ENCODE measurements at regions not wholly inside any gene's neighbourhood (a gene's known extent, or its start where the extent isn't known, plus 50 kb on each side); places are given as distances from the start of the nearest gene placed in this dataset.

DNA sequence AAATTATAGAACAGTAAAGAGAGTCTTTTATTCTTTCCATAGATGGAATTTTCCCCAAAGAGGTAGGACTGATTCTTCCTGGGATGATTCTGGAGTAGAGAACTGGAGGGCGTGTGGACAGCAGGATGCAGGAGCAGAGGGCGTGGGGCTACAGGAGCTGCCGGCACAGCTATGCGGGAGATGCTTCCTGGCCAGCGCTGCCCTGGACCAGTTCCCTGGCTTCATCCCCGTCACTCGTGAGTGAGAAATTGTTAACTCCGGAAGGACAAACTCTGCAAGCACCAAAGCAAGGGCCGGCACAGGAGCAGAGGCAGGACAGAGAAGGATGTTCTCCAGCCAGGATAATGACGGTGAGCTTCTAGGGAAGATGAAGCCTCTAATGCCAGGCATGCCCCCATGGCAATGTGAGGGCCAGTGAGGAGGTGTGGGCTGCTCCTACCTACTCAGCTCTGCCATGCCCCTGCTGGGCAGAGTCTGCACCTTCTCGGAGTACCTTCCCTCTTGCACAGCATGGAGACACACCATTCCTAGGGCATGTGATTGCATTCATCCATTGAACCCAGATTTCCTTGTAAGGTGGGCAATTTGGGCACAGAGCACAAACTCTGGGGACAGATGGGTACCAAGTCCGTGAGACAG is 760.9 kb upstream of the IGFBP3 start:
- Mint-ChIP-seq H3K27me3 (no peaks in the 10 kb centered on the region), H3K27ac (no peak overlapping the region), H3K4me1 (no peaks in the 10 kb centered on the region), H3K36me3 (no peaks in the 10 kb centered on the region), H3K9me3 (no peaks in the 10 kb centered on the region), H3K4me3 (no peak overlapping the region)
- no peak for ATAC-seq (ENCODE audit: low read depth)
- POLR2A ChIA-PET, result no interaction called here
- no peak for DNase-seq

DNA sequence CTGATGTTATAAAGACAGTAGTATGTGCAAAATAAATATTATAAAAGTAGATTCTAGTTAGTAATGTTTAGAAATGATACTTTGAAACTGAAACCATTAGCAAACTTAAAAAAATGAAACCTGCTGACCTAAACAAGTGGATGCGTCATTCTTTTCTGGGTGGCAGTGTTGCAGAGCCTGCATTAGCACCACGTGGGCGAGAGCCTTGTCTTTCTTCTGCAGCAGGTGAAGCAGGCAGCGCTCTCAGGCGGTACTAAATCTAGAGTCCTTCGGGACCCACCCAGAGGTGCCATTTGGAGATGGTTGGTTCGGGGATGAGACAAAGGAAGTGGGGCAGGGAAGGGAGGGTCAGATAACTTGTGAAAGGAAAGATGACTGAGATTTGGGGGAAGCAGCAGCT is 759.1 kb upstream of the IGFBP3 start:
- Mint-ChIP-seq H3K27me3 (no peaks in the 10 kb centered on the region), H3K36me3 (no peaks in the 10 kb centered on the region), H3K9me3 (no peaks in the 10 kb centered on the region), H3K4me1 (no peaks in the 10 kb centered on the region), H3K27ac (no peak overlapping the region), H3K4me3 (no peak overlapping the region)
- DNase-seq, result no peak
- no peak for ATAC-seq (ENCODE audit: low read depth)
- POLR2A ChIA-PET, result no interaction called here

DNA sequence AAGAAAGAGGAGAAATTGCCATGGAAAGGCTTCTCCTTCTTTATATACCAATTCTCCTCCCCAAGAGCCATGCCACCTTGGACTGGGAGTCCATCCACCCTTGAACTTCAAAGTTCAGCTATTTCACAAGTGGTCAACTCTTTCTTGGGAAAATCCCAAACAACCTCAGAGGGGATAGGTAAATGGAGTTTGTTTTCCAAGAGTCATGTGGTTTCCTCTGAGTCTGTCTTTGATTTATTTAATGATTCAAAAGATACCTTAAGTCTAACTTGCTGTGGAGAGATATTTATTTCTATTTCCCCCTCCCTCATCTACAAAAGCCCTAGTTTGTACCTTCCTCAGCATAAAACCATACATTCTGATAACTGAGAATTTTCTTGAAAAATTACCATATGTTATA is 758.6 kb upstream of the IGFBP3 start:
- Mint-ChIP-seq H3K9me3 (no peaks in the 10 kb centered on the region), H3K27ac (no peak overlapping the region), H3K4me1 (no peaks in the 10 kb centered on the region), H3K36me3 (no peaks in the 10 kb centered on the region), H3K27me3 (no peaks in the 10 kb centered on the region), H3K4me3 (no peak overlapping the region)
- no peak for DNase-seq
- no peak for ATAC-seq (ENCODE audit: low read depth)
- POLR2A ChIA-PET, result no interaction called here

DNA sequence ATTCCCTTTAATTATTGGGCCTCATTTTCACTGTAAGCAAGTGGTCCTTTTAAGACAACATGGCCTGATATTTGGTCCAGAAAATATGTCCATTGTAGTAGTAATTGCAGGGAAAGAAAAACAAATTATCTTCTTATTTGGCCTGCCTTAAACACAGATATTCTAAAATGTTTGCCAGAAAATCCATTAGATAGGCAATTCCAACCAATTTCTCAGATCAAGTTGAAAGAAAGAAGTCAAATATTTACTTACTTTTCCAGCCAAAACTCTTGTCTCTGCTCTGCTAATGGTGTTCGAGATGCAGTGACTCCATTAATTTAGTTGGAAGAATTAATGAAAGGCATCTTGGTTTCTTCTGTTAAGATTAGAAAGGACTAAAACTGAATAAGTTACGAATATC is 757.3 kb upstream of the IGFBP3 start:
- POLR2A ChIA-PET, result no interaction called here
- DNase-seq (no peak), ATAC-seq (ENCODE audit: low read depth) (no peak)
- H3K27ac Mint-ChIP-seq, result no peak overlapping the region
- no peaks in the 10 kb centered on the region for H3K27me3 Mint-ChIP-seq
- H3K36me3 Mint-ChIP-seq, result no peaks in the 10 kb centered on the region
- H3K9me3 Mint-ChIP-seq, result no peaks in the 10 kb centered on the region
- H3K4me3 Mint-ChIP-seq, result no peak overlapping the region
- H3K4me1 Mint-ChIP-seq, result no peaks in the 10 kb centered on the region

DNA sequence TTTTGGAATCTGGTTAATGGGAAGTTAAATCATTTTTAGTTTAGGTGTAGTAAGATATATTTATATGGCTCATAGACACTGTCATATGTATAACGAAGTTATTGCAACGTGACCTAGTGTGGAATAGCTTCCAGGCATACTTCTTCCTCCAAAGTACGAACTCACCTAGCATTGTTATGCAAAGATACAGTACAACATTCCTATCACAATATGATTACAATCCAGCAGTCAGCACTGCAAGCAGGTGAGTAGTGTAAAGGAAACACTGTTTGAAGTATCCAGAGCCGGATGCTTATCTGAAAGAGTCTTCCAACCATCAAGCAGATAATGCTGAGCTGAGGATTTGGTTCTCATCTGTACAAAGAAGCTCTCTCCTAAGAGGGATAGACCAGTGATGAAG is 754.4 kb upstream of the IGFBP3 start:
- Mint-ChIP-seq H3K36me3 (no peaks in the 10 kb centered on the region), H3K9me3 (no peaks in the 10 kb centered on the region), H3K4me3 (no peak overlapping the region), H3K27me3 (no peaks in the 10 kb centered on the region), H3K27ac (no peak overlapping the region), H3K4me1 (no peaks in the 10 kb centered on the region)
- POLR2A ChIA-PET, result no interaction called here
- ATAC-seq (ENCODE audit: low read depth) (no peak), DNase-seq (no peak)

DNA sequence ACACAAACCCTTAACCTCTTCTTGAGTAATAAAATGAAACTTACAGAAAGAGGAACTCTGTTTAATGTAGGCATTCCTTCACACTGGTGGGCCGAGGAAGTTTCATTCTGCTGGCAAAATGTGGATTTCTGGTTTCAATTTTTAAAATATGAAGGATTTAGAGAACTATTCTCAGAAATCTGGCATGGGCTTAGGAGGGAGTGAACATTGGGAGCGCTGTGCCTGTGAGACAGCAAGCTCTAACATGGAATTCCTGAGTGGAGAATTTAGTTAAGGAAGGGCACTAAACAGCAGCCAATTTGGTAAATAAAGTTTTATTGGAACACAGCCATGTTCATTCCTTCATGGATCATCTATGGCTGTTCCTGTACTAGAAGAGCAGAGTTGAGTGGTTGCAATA is 751.8 kb upstream of the IGFBP3 start:
- DNase-seq (no peak), ATAC-seq (ENCODE audit: low read depth) (no peak)
- Mint-ChIP-seq H3K9me3 (no peaks in the 10 kb centered on the region), H3K4me3 (no peak overlapping the region), H3K27me3 (no peaks in the 10 kb centered on the region), H3K36me3 (no peaks in the 10 kb centered on the region), H3K27ac (no peak overlapping the region), H3K4me1 (no peaks in the 10 kb centered on the region)
- POLR2A ChIA-PET, result no interaction called here

DNA sequence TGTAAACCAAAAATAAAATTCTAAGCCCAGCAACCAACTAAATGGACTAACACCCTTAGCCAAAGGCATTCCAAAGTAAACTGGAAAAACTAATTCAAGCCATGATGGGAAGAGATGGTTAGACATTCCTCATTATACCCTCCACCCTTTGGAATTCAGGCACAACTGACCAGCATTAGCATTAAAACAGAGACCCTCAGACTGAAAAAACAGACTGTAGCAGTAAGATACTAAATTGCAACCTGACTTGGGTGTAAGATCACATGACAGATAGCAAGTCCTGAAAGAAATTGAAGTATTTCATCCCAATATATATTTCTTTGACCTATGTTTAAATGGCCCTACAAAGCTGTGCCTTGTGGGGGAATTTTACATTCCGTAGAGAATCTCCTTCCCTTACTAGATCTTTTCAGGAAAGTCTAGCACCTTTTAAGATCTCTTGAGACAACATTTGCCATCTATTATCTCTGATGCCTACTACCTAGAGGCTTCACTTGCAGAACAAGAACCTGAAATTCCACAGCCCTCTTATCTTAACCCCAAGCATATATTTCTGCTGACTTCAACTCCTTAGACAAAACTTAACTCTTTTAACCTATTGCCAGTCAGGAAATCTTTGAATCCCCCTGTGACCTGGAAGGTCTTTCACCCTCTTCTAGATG is 750.2 kb upstream of the IGFBP3 start:
- DNase-seq (no peak), ATAC-seq (ENCODE audit: low read depth) (no peak)
- no peaks in the 10 kb centered on the region for H3K4me1 Mint-ChIP-seq
- POLR2A ChIA-PET, result no interaction called here
- H3K27me3 Mint-ChIP-seq, result no peaks in the 10 kb centered on the region
- no peak overlapping the region for H3K4me3 Mint-ChIP-seq
- H3K36me3 Mint-ChIP-seq, result no peaks in the 10 kb centered on the region
- no peak overlapping the region for H3K27ac Mint-ChIP-seq
- peaks cover 5% of the 10 kb centered on the region for H3K9me3 Mint-ChIP-seq

DNA sequence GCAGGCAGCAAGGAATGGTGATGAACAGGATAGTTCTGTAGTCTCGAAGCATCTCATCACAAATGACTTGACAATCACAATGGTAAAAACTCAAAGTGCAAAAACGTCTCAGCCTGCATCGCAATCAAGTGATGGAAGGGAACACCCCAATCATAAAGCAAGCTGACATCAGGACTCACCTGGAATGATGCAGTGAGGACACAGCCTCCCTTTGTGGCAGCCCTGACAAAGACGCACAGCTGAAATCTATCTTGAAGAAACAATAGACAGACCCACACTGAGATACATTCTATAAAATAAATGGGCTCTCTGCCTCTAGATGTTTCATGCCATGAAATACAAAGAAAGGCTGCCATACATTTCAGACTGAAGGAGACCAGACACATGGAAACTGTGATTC is 748.0 kb upstream of the IGFBP3 start:
- ATAC-seq (ENCODE audit: low read depth) (no peak), DNase-seq (no peak)
- Mint-ChIP-seq H3K27me3 (no peaks in the 10 kb centered on the region), H3K4me1 (no peaks in the 10 kb centered on the region), H3K9me3 (peaks cover 5% of the 10 kb centered on the region), H3K36me3 (no peaks in the 10 kb centered on the region), H3K27ac (no peak overlapping the region), H3K4me3 (no peak overlapping the region)
- POLR2A ChIA-PET, result no interaction called here

DNA sequence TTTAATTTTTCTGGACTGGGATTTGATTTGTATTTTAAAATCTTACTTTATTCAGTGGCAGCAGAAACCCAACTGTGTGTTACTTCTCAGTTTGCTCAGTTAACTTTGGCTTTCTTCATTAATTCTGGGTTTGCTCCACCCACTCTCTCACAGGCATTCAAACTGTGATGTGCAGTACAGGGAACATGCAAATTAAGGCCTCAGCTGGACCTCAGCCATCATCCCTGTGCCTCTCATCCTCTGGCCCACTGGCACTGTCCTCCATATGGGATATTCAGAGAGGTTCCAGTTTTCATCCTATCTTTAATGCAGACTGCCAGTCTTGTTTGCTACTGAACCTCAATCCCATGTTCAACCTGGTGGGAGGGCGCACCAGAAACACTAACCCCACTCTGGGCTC is 743.4 kb upstream of the IGFBP3 start:
- Mint-ChIP-seq H3K36me3 (no peaks in the 10 kb centered on the region), H3K4me1 (no peaks in the 10 kb centered on the region), H3K27me3 (no peaks in the 10 kb centered on the region), H3K9me3 (peaks cover 5% of the 10 kb centered on the region), H3K4me3 (no peak overlapping the region), H3K27ac (no peak overlapping the region)
- POLR2A ChIA-PET, result no interaction called here
- DNase-seq (no peak), ATAC-seq (ENCODE audit: low read depth) (no peak)

DNA sequence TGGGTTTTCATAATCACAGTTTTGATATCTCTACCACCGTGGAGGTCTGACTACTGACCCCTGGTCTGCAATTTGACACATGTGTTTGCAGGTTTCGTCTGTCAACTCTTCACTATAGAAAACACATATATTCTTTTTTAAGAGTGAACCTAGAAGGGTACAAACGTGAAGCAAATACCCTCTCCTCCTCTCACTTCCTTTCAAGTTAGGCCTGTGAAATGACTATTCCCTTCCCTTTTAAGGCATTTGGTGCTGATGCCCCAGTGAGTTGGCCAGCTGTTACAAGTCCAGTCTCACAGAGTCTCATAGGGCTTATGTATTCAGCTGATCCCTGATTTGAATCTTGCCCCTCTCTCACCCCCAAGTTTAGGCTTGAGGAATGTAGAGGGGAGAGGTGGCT is 742.0 kb upstream of the IGFBP3 start:
- H3K27me3 Mint-ChIP-seq, result no peaks in the 10 kb centered on the region
- H3K36me3 Mint-ChIP-seq, result no peaks in the 10 kb centered on the region
- no peak for ATAC-seq (ENCODE audit: low read depth)
- POLR2A ChIA-PET, result no interaction called here
- no peak for DNase-seq
- no peaks in the 10 kb centered on the region for H3K4me1 Mint-ChIP-seq
- no peak overlapping the region for H3K27ac Mint-ChIP-seq
- no peak overlapping the region for H3K4me3 Mint-ChIP-seq
- H3K9me3 Mint-ChIP-seq, result peaks cover 5% of the 10 kb centered on the region

DNA sequence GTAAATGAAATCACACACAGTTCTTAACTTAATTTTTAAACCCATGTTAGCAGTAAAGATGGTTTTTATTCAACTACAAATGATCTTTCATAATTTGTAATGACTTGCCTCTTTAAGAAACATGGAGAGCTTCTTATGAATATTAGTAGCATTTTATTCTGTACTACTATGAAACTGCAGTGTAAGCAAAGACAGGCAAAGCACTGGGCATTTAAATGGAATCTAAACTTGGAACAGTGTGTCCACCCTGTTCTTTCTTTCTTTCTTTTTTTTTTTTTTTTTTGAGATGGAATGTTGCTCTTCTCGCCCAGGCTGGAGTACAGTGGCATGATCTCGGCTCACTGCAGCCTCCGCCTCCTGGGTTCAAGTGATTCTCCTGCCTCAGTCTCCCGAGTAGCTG is 740.4 kb upstream of the IGFBP3 start:
- Mint-ChIP-seq H3K36me3 (no peaks in the 10 kb centered on the region), H3K27ac (no peak overlapping the region), H3K27me3 (no peaks in the 10 kb centered on the region), H3K9me3 (no peaks in the 10 kb centered on the region), H3K4me3 (no peak overlapping the region), H3K4me1 (no peaks in the 10 kb centered on the region)
- ATAC-seq (ENCODE audit: low read depth), result no peak
- POLR2A ChIA-PET, result no interaction called here
- no peak for DNase-seq

DNA sequence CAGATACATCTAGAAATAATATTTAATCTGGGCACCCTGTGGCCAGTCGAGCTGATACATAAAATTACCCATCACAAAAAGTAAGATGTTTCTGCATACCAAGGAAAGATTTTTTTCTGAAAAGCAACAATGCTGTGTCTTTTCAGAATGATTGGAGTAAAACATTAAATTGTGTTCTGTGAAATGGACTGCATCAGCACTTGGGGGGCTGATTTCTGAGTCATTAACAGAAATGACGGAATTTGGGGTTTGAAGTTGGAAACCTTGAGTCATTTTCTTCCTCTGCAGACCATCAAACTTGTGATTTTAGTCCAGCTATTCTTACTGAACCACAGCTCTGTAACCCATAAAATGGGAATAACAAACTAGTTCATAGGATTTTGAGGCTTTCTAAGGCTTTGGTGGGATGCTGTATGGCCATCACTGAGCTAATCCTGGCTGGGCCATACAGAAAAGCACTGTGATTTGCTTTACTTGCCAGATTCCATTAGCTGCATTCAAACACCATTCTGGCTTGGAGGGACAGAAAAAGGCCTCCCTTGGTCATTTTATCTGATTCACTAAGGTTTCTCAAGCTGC is 739.4 kb upstream of the IGFBP3 start:
- H3K4me3 Mint-ChIP-seq, result no peak overlapping the region
- H3K9me3 Mint-ChIP-seq, result peaks cover 4% of the 10 kb centered on the region
- ATAC-seq (ENCODE audit: low read depth) (no peak), DNase-seq (no peak)
- POLR2A ChIA-PET, result no interaction called here
- H3K36me3 Mint-ChIP-seq, result no peaks in the 10 kb centered on the region
- H3K4me1 Mint-ChIP-seq, result no peaks in the 10 kb centered on the region
- H3K27me3 Mint-ChIP-seq, result no peaks in the 10 kb centered on the region
- no peak overlapping the region for H3K27ac Mint-ChIP-seq

DNA sequence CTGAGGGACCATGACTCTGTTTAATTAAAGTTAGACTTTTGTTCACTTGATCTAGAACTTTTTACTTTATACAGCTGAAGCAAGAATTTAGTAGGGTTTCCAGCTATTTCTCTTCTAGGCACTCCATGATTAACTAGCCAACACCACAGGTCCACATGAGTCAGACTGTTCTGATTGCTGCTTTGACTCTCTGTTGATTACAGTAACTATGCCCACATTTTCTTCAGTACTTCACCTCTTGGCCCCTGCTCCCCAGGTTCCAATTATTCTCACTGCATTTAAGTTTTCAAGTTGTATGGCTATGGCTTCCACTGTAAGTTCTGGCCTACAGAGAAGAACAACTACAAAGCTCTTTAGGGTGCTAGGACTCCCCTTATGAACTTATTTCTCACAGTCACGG is 737.2 kb upstream of the IGFBP3 start:
- POLR2A ChIA-PET, result no interaction called here
- no peak overlapping the region for H3K4me3 Mint-ChIP-seq

DNA sequence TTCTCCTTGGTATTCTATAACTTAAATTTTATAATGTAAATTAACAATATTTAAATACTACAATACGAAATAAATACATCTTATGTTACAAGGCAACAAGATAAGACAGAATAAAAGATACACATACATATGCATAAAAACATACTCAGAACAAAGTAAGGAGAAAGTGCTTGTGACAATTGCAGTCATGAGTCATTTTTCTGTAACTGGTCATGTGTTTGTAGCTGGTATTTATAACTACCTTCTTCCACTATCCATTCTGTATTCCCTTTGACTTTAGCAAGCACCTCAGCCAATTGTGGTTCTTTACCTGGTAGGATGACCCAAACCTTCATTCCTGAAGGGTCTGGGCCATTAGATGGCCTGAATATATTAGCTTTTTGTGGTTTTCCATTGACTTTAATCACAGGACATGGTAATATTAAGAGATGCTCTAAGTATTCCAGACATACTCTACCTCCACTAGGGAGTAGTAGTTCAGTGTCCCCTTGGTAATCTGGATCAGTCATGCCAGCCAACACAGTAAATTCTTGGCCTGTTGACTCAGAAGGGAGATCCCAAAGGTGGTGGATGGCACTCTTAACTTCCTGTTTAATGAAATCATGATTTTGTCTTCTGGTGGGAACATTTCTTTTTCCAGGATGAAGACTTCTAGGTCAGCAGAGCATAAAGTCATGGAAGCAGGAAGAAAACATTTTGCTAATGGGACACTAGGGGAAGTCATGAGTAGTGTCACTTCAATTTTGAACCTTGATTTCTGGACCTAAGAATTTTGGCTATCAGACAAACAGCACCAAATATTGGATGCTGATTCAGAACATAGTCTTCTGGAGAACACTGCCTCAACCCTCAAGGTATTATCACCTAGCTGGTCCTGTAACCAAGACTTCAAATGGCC is 733.7 kb upstream of the IGFBP3 start:
- no peaks in the 10 kb centered on the region for H3K27me3 Mint-ChIP-seq
- no peak for ATAC-seq (ENCODE audit: low read depth)
- no peaks in the 10 kb centered on the region for H3K4me1 Mint-ChIP-seq
- no peaks in the 10 kb centered on the region for H3K36me3 Mint-ChIP-seq
- no peak overlapping the region for H3K4me3 Mint-ChIP-seq
- POLR2A ChIA-PET, result no interaction called here
- peaks cover 9% of the 10 kb centered on the region for H3K9me3 Mint-ChIP-seq
- no peak overlapping the region for H3K27ac Mint-ChIP-seq
- DNase-seq, result no peak

More for the DNA sequence above, 737.2 kb upstream of the IGFBP3 start:
- H3K27ac Mint-ChIP-seq, result no peak overlapping the region
- ATAC-seq (ENCODE audit: low read depth) (no peak), DNase-seq (no peak)
- H3K27me3 Mint-ChIP-seq, result no peaks in the 10 kb centered on the region
- peaks cover 4% of the 10 kb centered on the region for H3K9me3 Mint-ChIP-seq
- no peaks in the 10 kb centered on the region for H3K4me1 Mint-ChIP-seq
- H3K36me3 Mint-ChIP-seq, result no peaks in the 10 kb centered on the region
